ENCODE measurements at regions not wholly inside any gene's neighbourhood (a gene's known extent, or its start where the extent isn't known, plus 50 kb on each side); places are given as distances from the start of the nearest gene placed in this dataset.
A peak's percentile ranks its signal among the peaks of the same experiment; 100 is the strongest.

DNA sequence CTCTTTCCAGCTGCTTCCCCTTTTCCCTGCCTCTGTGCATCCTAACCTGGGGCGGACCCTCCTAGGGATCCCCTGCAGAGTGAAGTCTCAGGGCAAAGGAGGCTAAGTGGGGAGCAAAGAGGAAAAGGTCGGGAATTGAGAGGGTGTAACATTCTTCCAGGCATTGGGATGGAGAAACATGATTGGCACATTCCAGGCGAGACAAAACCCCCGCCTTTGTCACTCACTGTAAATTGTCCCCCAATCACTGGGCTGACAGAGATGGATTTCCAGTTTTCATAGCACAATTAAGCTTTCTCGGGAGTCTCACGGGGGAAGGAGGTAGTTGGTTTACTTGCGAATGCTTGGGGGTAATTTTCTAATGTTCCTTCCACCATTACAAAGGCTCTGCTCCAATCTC is 74.9 kb downstream of the MIAT start:
- DNase-seq: no peak

DNA sequence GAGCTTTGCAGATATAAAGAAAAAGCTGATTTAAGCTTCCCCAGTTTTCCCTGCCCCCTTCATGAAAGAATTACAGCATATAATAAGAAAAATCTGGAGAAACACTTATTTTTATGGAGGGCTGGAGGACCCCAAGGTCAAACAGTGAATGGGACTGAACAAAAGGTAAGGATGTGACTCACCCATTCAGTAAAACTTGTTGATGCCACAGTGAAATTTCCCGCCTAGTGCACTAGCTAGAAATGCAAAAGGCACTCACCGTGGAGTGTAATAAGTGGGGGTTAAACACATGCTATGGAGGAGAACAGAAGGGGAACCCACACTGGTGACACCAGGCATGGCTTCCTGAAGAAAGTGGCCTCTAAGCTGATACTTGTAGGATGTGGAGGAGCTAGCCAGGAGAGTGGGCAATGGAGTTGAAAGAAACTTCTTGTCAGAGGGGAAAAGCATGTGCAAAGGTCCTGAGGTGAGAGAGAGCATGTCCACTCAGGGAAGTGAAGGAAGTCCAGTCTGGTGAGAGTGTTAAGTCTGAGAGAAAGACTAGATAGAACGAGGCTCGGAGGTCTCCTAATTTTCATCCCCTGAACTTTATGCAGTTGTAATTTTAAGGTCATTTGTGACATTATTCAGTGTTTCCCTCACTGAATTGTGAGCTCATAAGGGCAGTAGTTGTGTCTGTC is 77.1 kb downstream of the MIAT start:
- no peak for DNase-seq

DNA sequence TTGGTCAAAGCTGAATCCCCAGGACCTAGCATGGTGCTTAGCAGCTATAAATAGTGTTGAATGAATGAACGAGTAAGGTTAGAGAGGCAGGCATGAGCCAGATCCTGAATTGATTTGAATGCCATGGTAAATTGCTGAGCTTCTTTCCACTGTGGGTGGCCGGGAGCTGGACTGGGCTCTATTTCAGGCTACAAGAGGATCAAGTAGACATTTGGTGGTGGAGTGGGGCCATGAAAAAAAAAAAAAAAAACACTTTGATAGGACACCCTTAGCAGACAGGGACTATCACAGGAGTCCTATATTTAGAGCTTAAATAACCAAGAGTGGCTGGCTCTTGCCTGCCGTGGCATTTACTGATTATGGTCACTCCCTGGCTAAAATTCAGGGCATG is 77.6 kb downstream of the MIAT start:
- no peak for DNase-seq

- no peak for DNase-seq
Observed at GRCh38 chr22:26737262-26737661, 79.9 kb downstream of the MIAT start.

DNA sequence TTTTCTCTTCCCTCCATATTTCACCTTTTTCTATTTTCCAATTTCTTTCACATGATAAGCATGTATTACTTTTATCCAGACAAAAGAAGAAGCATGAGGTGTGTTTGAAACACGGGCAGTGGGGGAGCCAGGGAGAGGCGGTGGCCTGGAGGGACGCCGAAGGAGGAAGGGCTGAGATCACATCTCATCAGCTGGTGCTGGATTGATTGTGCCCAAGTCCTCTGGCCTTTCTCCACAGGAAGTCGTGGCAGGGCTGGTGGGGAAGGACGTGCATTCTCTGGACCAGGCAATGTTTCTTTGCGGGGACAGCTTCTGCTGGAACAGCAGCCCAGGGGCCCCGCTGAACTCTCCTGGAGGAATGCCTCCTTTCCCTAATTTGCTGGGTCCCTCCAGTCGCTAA is 82.9 kb downstream of the MIAT start:
- DNase-seq: no peak

DNA sequence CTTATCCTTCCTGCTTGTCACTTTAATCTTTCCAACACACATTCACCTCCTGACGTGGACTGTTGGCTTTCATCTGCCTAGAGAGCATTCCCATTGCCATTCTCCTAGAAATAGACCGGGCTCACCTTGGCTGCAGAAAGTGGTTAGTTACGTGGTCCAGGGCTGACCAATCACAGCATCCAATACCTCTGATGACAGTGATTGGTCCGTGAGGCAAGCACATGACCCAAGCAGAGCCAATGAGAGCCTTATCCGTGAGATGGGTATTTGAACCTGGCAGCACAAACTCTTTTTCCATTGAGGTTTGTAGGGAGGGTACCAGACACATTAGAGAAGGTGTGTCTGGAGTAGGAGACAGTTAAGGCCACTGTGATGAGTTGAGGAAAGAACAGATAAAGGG is 85.8 kb downstream of the MIAT start:
- DNase-seq: no peak

GRCh38 chr22:26744892-26745808 is 87.8 kb downstream of the MIAT start:
- no peak for DNase-seq

GRCh38 chr22:26746311-26746710 is 88.9 kb downstream of the MIAT start:
- DNase-seq: no peak

- no peak for DNase-seq
Observed at GRCh38 chr22:26748845-26749244, 91.5 kb downstream of the MIAT start.

DNA sequence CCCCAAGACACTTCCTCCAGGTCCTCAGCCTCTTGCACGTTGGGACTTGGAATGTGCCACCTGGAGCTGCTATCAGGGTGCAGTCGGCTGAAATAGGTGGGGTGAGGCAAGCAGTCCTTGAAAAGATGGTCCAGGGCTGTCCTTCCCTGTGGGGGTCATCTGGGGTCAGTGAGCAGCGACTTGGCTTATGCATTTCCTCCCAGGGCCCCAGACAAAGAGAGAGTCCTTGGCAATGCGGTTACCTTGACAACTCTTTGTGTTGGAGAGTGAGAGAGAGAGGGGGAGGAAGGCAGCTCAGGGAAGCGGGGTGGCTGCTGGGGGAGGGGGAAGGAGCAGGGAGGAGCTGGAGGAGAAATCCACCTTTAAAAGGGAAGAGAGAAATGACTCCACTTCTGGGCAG is 93.8 kb downstream of the MIAT start:
- DNase-seq: peak; percentile 35

DNA sequence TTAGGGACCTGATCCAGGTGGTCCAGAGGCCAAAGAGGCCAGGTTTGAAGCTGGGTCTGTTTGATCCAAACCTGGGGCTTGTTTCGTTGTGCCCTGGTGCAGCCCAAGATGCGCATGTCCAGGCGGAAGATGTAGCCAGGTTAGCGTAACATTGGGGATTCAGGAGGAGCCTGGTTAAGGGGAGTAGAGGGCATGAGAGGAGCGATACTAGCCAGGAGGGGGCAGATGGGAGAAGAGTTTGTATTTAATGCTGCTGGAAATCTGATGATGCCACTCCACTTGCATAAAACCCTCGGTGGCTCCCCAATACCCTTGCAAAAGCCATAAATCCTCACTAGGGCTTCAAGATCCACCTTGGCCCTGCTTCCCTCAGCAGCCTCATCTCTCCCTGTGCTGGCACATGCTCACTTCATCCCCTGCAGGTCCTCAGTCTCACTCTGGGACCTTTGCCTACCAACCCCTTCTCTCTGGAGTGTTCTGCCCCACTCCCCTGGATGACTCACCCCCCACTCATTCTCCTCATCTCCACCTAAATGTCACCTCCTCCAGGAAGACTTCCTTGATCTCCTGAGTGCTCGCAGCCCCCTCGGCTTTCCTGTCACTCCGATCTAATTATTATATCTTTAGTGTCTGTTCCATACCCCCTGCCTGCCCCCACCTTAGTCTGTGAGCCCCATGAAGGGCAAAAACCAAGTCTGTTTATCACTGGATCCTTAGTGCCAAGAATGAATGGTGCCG is 95.9 kb downstream of the MIAT start:
- DNase-seq: no peak

GRCh38 chr22:26756675-26757293 is 99.4 kb downstream of the MIAT start:
- DNase-seq: peak; percentile 69

DNA sequence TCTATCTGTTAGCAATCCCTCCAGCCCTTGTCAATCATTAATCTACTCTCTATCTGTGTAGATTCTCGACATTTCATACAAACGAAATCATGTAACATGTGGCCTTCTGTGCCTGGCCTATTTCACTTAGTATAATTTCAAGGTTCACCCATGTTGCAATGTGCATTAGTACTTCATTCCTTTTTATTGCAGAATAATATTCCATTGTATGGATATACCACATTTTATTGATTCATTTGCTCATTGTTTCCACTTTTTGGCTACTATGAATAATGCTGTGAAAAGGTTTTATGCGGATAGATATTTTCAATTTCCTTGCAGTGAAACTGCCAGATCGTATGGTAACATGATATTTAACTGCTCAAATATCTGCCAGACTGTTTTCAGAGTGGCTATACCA is 100.1 kb downstream of the MIAT start:
- no peak for DNase-seq

- no peak for DNase-seq
Observed at GRCh38 chr22:26762503-26763472, 105.4 kb downstream of the MIAT start.

DNA sequence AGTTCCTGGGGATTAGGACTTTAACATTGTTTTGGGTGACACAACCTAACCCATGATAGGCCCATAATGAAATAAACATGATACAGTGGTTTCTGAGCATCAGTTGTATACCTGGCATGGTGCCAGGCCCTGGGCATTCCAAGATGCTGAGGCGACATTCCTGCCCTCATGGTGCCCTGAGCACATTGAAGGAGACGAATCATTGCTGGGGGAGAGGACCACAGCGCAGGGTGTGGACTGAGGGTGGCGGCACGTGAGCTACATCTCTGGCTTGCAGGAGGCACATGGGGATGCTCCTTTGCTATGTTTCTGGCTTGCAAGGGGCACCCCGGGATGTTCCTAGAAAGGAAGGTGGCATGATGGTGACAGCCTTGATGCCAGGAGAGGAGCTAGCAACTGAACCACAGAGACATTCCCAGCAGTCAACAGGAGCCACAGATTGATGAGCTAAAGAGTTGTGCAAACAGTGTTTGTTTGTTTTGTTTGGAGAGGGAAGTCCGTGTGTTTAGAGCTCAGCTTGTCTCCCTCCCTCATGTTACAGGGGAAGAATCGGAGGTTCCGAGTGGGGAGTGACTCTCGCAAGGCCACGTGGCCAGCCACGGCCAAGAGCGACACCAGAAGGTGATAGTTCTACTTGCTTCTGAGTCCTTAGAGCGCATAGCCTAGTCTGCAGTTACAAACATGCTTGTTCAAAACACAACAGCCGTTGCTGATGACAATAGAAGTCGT is 106.4 kb downstream of the MIAT start:
- DNase-seq: peak; percentile 39

DNA sequence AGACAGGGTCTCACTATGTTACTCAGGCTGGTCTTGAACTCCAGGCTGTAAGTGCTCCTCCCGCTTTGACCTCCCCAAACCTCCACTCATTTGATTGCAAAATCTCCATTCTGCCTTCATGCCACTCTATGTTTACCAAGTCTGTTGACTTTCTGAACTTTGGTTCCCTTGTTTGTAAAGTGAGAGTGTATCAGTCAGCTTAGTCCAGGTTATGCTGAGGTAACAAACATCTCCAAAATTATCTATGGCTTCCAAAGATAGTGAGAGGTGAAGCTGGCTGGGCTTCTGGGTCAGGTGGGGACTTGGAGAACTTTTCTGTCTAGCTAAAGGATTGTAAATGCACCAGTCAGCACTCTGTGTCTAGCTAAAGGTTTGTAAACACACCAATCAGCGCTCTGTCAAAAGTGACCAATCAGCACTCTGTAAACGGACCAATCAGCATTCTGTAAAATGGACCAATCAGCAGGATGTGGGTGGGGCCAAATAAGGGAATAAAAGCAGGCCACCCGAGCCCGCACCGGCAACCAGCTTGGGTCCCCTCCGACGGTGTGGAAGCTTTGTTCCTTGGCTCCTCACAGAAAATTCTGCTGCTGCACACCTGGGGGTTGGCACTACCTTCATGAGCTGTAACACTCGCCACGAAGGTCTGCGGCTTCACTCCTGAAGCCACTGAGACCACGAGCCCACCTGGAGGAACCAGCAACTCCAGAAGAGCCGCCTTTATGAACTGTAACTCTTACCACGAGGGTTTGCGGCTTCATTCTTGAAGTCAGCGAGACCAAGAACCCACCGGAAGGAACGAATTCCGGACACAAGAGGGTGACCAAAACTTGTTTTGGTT is 109.3 kb downstream of the MIAT start:
- no peak for DNase-seq

- DNase-seq: no peak
Observed at GRCh38 chr22:26767351-26768155, 110.2 kb downstream of the MIAT start.

GRCh38 chr22:26768156-26768515 is 110.7 kb downstream of the MIAT start:
- no peak for DNase-seq

DNA sequence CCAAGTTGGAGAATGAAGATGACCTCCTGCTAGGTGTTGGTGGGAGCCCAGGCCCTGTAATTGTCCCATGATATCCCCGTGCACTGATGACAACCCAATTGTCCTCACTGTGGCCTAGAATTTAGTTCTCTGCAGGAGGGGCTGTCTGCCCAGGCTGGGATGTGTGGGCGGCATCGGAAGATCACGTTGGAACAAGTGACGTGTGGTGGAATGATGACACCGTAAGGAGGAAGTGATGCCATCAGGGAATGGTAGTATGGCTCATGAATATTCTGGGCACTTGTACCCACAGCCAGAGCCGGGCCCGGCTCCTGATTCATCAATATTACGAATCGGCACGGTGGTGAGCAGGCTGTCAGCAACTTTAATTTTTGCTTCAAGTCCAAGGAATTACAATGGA is 111.6 kb downstream of the MIAT start:
- DNase-seq: no peak

All from right hindlimb (tissue), 1 donor.